GM18508 (cell line): ENCODE measurements at regions not wholly inside any gene's neighbourhood (a gene's known extent, or its start where the extent isn't known, plus 50 kb on each side); places are given as distances from the start of the nearest gene placed in this dataset.
A peak's percentile ranks its signal among the peaks of the same experiment; 100 is the strongest.

Experiments
- ATAC-seq: cut with Tn5 transposase; IDR thresholded peaks from one replicate; pipeline ENCODE4 v1.9.1; 2021; ENCODE audit warnings: moderate number of reproducible peaks; ENCODE audit not compliant: insufficient read depth, unreplicated experiment

DNA sequence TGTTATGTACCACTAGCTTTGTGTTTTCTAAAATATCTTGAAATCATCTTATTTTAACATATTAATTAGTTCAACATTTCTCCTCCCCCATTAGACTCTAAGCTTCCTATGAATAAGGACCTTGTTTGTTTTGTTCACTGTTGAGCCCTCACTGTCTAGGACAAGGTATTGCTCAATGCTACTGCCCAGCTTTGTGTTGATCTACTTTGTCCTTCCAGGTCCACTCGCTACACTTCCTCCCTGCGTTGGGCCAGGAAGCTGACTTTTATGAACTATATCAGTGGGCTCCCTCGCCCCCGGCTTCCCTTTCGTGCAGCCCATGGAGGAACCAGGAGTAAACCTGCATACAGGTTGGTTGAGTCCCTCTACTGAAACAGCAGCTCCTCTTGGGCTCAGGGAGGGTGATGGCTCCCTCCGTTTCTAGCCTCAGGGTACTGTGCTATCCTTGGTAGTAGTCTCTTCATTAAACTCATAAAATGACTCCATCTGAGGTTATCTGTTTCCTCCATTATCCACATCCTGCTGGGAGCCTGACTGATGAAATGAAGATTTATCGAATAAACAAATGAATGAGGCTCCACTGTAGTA, 272.5 kb downstream of the CLIC5 start:
- no peak for ATAC-seq

- no peak for ATAC-seq
Measured at GRCh38 chr6:45742591-45742990, 273.1 kb downstream of the CLIC5 start.

- ATAC-seq: peak; percentile 46
Measured at GRCh38 chr6:45741437-45742171, 274.1 kb downstream of the CLIC5 start.

GRCh38 chr6:45739058-45739457, 276.6 kb downstream of the CLIC5 start:
- no peak for ATAC-seq

DNA sequence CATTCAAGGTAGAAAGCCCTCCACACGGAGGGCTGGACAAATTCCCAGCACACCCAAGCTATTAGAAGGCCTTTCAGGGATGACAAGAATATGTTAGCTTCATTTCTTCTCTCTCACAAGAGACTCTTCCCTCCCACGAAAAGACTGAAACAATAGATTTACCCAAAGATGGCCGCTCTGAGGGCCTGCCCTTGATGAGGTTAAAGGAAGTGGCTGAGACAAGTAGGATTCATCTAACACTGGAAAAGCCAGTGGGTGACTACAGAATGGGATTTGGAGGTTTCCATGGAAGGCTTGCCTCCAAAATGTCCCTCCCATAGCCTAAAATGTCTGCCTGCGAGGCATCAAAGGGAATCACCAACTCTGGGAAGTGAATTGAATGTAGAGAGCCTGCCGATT, 277.6 kb downstream of the CLIC5 start:
- ATAC-seq: no peak

- peak; percentile 37 for ATAC-seq
Measured at GRCh38 chr6:45737331-45738056, 278.2 kb downstream of the CLIC5 start.

GRCh38 chr6:45736134-45736533, 279.5 kb downstream of the CLIC5 start:
- no peak for ATAC-seq

DNA sequence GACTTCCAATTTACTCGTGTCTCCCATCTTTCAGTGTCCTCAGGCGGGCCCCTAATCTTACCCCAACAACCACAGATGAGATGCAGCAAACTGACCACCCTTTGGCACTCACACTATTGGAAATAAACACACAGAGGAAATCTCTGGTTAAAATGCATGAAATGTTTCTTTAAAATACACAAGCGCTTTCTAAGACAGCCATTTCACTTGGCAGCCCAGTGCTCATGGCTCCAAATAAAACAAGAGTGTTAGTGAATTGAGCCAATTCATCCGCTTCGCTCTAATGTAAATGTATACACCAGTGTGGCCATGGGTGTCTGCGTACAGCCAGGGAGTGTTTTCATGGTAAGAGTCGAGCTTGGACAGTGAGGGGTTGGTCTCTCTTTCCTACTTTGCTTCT, 282.9 kb downstream of the CLIC5 start:
- no peak for ATAC-seq

DNA sequence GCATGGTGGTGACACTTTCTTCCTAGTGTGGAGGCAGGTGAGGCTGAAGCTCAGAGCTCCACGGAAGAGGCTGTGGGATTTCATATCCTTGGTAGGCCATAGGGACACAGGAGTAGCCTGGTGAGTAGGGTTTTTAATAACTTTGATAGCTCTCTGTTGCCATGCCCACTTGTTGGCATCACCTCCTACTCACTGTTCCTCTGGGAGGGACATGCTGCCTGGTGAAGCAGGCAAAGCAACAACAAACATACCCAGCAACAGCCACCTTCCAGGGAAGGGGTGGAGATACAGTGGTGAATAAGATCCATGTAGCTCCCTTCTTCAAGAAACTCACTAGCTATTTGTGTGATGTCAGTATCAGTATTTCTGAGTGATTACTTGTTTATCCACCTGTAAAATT, 285.4 kb downstream of the CLIC5 start:
- ATAC-seq: no peak

DNA sequence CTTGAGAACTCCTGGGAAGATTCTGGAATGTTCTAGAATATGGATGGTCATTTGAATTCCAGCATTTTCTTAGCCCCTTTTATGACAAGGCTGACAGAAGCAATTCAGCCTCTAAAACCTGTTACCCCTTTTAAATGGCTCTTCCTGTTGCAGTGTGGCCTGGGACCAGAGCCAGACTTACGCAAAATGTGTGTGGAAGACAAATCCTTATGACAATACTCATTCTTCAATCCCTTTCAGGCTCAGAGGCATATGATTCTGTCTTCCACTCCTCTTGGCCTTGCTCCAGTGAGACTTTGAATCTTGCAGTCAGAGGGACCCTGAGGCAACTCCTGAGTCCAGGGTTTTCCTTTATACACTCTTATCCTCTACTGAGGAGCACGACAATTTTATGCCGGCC, 287.0 kb downstream of the CLIC5 start:
- no peak for ATAC-seq

DNA sequence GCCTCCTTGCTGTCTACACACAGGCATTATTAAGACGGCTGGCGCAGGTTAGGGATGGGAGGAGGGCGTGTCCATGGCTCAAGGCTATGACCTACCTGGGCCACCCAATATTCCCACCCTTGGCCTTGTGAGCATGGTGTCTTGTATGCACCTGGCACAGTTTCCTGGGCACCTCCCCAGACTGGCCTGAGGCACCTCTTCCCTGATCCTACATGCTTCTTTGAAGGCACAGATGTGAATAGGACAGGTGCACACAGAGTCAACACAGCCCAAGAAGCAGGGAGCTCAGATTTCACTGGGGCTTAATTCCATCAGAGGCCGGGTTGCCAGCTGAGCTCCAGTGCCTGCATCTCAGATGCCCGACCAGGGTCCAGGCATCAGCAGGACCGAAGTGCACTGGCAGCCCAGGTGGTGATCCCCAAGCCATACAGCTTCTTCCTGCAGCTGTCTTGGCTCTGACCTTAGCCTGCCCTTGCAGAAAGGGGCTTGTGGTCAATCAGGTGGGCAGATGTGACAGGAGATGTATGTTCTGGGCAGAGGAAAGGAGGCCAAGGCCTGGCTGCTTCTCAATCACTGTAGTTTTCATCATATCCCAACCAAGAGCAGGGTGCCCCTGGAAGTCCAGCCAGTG, 287.7 kb downstream of the CLIC5 start:
- ATAC-seq: no peak

GRCh38 chr6:45727228-45727627, 288.4 kb downstream of the CLIC5 start:
- no peak for ATAC-seq

DNA sequence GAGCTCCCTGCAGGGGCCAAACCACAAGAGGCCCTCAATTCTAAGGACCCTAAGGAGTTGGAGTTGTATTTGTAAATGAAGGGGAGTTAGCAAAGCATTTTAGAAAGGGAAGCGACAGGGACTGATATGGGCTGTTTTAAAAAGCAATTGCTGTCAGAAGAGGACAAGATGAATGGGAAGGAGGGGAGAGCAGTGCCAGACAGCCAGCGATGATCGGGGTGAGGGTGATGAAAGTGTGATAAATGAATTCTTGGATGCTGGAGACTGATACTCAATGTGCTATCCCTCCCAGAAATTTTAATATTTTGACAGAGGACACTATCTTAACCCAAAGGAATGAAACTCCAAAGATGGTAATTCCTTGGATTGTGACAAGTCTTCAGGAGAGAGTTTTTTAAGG, 289.2 kb downstream of the CLIC5 start:
- ATAC-seq: no peak

GRCh38 chr6:45724511-45724910, 291.1 kb downstream of the CLIC5 start:
- ATAC-seq: no peak

DNA sequence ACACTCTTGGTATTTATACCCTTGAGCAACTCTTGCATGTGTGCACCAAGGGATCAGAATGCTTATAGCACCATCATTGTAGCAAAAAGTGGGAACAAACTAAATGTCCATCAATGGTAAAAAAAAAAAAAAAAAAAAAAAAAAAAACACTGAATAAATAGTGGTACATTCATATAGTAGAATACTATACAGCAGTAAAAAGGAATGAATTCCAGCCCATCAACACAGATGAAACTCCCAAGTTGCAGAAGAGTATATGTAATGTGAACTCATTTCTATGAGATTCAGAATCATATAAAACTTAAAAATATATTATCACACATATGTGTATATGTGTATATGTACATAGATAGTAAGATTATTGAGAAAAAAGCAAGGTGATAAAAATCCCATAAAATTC, 291.6 kb downstream of the CLIC5 start:
- no peak for ATAC-seq

- no peak for ATAC-seq
Measured at GRCh38 chr6:45722876-45723275, 292.8 kb downstream of the CLIC5 start.

GRCh38 chr6:45721665-45722064, 294.0 kb downstream of the CLIC5 start:
- ATAC-seq: no peak

DNA sequence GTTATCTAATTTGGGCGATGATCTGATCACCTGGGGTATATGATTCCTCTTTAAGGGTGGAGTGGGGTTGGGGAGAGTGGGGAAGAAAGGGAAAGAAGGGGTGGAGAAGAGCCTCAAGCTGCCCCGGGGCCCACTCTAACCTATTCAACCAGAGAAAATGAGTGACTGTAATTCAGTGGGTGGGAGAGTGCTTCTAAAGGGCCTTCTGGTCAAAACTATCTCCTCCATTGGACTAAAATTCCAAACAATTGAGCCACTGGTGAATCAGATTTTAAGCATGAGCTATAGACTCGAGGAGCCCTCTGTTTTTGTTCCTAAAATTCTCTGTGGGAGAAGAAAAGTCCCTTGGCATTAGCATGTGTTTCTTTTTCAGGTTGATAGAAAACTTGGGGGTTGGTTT, 296.8 kb downstream of the CLIC5 start:
- ATAC-seq: no peak

DNA sequence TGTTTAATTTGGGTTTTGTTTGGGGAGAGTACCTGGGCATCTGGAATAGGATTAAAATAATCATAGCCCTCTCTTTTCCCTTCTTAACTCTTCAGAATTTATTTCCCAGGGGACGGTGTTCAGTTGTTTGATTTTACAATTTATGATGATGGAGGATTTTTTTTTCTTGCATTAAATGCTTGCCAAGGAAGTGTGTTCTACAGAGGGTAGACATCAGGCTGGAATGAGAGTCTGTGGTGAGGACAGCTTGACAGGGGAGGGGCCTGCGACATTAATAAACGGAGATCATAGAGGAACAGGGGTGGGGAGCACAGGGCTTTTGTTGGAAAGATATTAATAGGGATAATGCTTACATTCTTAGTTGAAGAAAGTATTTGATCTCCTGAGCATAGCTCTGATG, 297.5 kb downstream of the CLIC5 start:
- no peak for ATAC-seq

DNA sequence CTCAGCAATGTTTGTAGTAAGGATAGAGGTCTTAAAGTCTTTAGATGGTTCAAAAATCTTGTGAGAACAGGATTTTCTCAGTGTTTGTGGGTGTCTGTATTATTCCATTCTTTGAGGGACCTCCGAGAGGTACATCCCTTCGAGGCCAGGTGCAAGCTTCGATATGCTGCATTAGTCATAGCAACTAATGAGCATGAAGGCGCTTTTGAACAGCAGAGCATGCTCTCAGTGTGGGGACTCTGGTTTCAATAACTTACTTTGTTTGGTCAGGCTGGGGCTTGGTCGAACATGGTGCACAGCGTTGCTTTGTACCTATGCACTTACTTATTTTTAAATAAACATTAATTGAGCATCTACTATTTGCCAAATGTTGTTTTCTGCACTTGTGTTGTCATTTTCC, 297.9 kb downstream of the CLIC5 start:
- no peak for ATAC-seq

GRCh38 chr6:45717027-45717426, 298.6 kb downstream of the CLIC5 start:
- ATAC-seq: no peak
